Fibroblast of lung (primary cell): ENCODE measurements at regions not wholly inside any gene's neighbourhood (a gene's known extent, or its start where the extent isn't known, plus 50 kb on each side); places are given as distances from the start of the nearest gene placed in this dataset.

ENCODE experiments used
- DNase-seq, 2 donors: peaks; one replicate each; pipeline versions ENCODE4 v3.0.0 to v3.0.0-alpha.2; 2010; ENCODE audit warnings: low read depth in 2 of 2
- H2AFZ ChIP-seq: 2 replicates; pipeline ENCODE4 v1.5.1; 2012; ENCODE audit warnings: low read length, control low read depth, inconsistent platforms
- H3K27ac ChIP-seq: 2 replicates; pipeline ENCODE4 v1.5.1; 2011; ENCODE audit warnings: low read length, control low read depth; ENCODE audit not compliant: insufficient read depth
- H3K27me3 ChIP-seq: 2 replicates; pipeline ENCODE4 v1.5.1; 2011; ENCODE audit warnings: mild to moderate bottlenecking, low read length; ENCODE audit not compliant: control insufficient read depth, insufficient read depth
- H3K36me3 ChIP-seq: 2 replicates; pipeline ENCODE4 v1.5.1; 2011; ENCODE audit warnings: low read length; ENCODE audit not compliant: control insufficient read depth, insufficient read depth
- H3K4me1 ChIP-seq: 2 replicates; pipeline ENCODE4 v1.5.1; 2011; ENCODE audit warnings: low read length; ENCODE audit not compliant: control insufficient read depth, insufficient read depth; ENCODE audit errors: extremely low read depth
- H3K4me2 ChIP-seq: 2 replicates; pipeline ENCODE4 v1.5.1; 2011; ENCODE audit warnings: low read length, control low read depth; ENCODE audit not compliant: insufficient read depth; ENCODE audit errors: extremely low read depth
- H3K4me3 ChIP-seq, 4 experiments: fragments of 200-600 bp in 1 of 4; sonication (generic) in 1 of 4; replicated peaks in 1 of 4; 2 replicates each; pipeline ENCODE4 v1.5.1; 2011 to 2016; ENCODE audit warnings: low read length in 4 of 4, low read depth in 3 of 4, mild to moderate bottlenecking in 3 of 4, control low read depth in 2 of 4, inconsistent platforms in 1 of 4, mixed read lengths in 1 of 4; ENCODE audit not compliant: insufficient read depth in 1 of 4; ENCODE audit errors: control extremely low read depth in 1 of 4
- H3K79me2 ChIP-seq: 2 replicates; pipeline ENCODE4 v1.5.1; 2012; ENCODE audit warnings: mild to moderate bottlenecking, low read length, inconsistent platforms; ENCODE audit not compliant: control insufficient read depth, insufficient read depth
- H3K9ac ChIP-seq: 2 replicates; pipeline ENCODE4 v1.5.1; 2011; ENCODE audit warnings: mild to moderate bottlenecking, low read length, control low read depth; ENCODE audit not compliant: insufficient read depth
- H3K9me3 ChIP-seq: 2 replicates; pipeline ENCODE4 v1.5.1; 2012; ENCODE audit warnings: low read depth, low read length; ENCODE audit not compliant: control insufficient read depth, insufficient read depth
- H4K20me1 ChIP-seq: 2 replicates; pipeline ENCODE4 v1.5.1; 2011; ENCODE audit warnings: low read length; ENCODE audit not compliant: control insufficient read depth, insufficient read depth; ENCODE audit errors: extremely low read depth
- CTCF ChIP-seq, 2 donors: IDR thresholded peaks in 1 of 2; conservative IDR thresholded peaks in 1 of 2; 1 replicate in 1 of 2; 2 replicates in 1 of 2; pipeline ENCODE4 v1.5.1; 2011 to 2012; ENCODE audit warnings: low read length in 2 of 2, control low read depth in 1 of 2, inconsistent platforms in 1 of 2, low read depth in 1 of 2, mild to moderate bottlenecking in 1 of 2
- EZH2 ChIP-seq: IDR thresholded peaks from 2 replicates; pipeline ENCODE4 v1.5.1; 2012; ENCODE audit warnings: low read length, control low read depth, mild to moderate bottlenecking; ENCODE audit errors: missing control alignments

- Histone ChIP-seq H3K4me1 (no peaks in the 10 kb centered on the region), H3K4me2 (no peak overlapping the region), H3K27me3 (no peaks in the 10 kb centered on the region), H4K20me1 (no peaks in the 10 kb centered on the region), H3K27ac (no peak overlapping the region), H3K9me3 (no peaks in the 10 kb centered on the region), H2AFZ (no peak overlapping the region), H3K9ac (no peak overlapping the region), H3K4me3 (no peak overlapping the region), H3K79me2 (no peaks in the 10 kb centered on the region), H3K36me3 (no peaks in the 10 kb centered on the region)
- DNase-seq = peak; percentile 51 to 85
- no peak for TF ChIP-seq CTCF (conservative IDR thresholded peaks at IDR 0.05 in 1 of 2, IDR thresholded peaks at IDR 0.05 in 1 of 2; ENCODE audit: low read depth in 1 of 2, low read length in 2 of 2)
Measured at GRCh38 chr6:11353921-11354389, 121.5 kb upstream of the NEDD9 start.

- Histone ChIP-seq H3K27ac (no peak overlapping the region), H3K9ac (no peak overlapping the region), H3K4me3 (no peak overlapping the region), H2AFZ (no peak overlapping the region), H3K79me2 (no peaks in the 10 kb centered on the region), H3K4me2 (no peak overlapping the region), H3K27me3 (no peaks in the 10 kb centered on the region), H3K4me1 (no peaks in the 10 kb centered on the region), H3K36me3 (no peaks in the 10 kb centered on the region), H3K9me3 (no peaks in the 10 kb centered on the region), H4K20me1 (no peaks in the 10 kb centered on the region)
- no peak for DNase-seq
- TF ChIP-seq CTCF (conservative IDR thresholded peaks at IDR 0.05 in 1 of 2, IDR thresholded peaks at IDR 0.05 in 1 of 2; ENCODE audit: low read depth in 1 of 2, low read length in 2 of 2) = no peak
- no peak for TF ChIP-seq EZH2
Measured at GRCh38 chr6:11350294-11350693, 117.8 kb upstream of the NEDD9 start.

GRCh38 chr6:11349880-11350279 is 117.4 kb upstream of the NEDD9 start:
- no peaks in the 10 kb centered on the region for H4K20me1 ChIP-seq
- no peak overlapping the region for H3K4me3 ChIP-seq
- no peaks in the 10 kb centered on the region for H3K4me1 ChIP-seq
- H3K79me2 ChIP-seq = no peaks in the 10 kb centered on the region
- DNase-seq = no peak
- H3K27ac ChIP-seq = no peak overlapping the region
- H3K9ac ChIP-seq = no peak overlapping the region
- no peaks in the 10 kb centered on the region for H3K36me3 ChIP-seq
- no peak overlapping the region for H3K4me2 ChIP-seq
- TF ChIP-seq CTCF (conservative IDR thresholded peaks at IDR 0.05 in 1 of 2, IDR thresholded peaks at IDR 0.05 in 1 of 2; ENCODE audit: low read depth in 1 of 2, low read length in 2 of 2) (no peak), EZH2 (no peak)
- H3K27me3 ChIP-seq = no peaks in the 10 kb centered on the region
- H2AFZ ChIP-seq = no peak overlapping the region
- no peaks in the 10 kb centered on the region for H3K9me3 ChIP-seq
